Vagina (tissue), 2 donors: ENCODE measurements at regions not wholly inside any gene's neighbourhood (a gene's known extent, or its start where the extent isn't known, plus 50 kb on each side); places are given as distances from the start of the nearest gene placed in this dataset.

Experiments used
- POLR2A ChIP-seq, 2 donors: fragments of 450-650 bp; IDR thresholded peaks; one replicate each; pipeline ENCODE4 v1.6.1; 2017; ENCODE audit warnings: antibody characterized with exemption in 2 of 2, mild to moderate bottlenecking in 2 of 2, moderate library complexity in 2 of 2
- POLR2AphosphoS5 ChIP-seq, 2 donors: sonication (generic); formaldehyde crosslinking; IDR thresholded peaks; one replicate each; pipeline ENCODE4 v1.9.0; 2017; ENCODE audit warnings: antibody characterized with exemption in 2 of 2, mild to moderate bottlenecking in 2 of 2, low read depth in 1 of 2; ENCODE audit not compliant: insufficient read depth in 1 of 2
- TF ChIP-seq, protein P1 (sequence below), 3 experiments: fragments of 450-650 bp in 2 of 3; fragments of 200-600 bp in 1 of 3; sonication (generic) in 1 of 3; IDR thresholded peaks; one replicate each; pipeline ENCODE4 v1.5.1; 2017 to 2019; ENCODE audit warnings: antibody characterized with exemption in 3 of 3, mild to moderate bottlenecking in 2 of 3, moderate library complexity in 2 of 3

DNA sequence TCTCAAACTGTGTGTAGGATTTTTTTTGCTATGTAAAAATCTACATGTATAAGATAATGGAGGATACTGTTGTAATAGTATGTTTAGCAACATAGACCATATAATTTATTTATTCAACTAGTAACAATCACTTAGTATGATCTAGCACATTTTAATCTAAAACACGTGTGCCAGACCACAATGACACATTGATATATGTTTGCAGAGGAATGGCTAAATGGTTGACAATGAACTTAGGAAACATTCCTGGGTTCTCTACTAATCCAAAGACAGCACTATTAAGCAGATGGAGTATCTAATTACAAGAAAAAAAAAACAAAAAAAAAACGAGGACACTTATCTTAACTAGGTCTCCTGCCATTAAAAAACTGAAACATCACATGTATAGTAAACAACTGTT, 261.7 kb upstream of the PAPPA start:
- TF ChIP-seq POLR2A (IDR thresholded peaks at IDR 0.05) = no peak
- TF ChIP-seq, protein P1, sequence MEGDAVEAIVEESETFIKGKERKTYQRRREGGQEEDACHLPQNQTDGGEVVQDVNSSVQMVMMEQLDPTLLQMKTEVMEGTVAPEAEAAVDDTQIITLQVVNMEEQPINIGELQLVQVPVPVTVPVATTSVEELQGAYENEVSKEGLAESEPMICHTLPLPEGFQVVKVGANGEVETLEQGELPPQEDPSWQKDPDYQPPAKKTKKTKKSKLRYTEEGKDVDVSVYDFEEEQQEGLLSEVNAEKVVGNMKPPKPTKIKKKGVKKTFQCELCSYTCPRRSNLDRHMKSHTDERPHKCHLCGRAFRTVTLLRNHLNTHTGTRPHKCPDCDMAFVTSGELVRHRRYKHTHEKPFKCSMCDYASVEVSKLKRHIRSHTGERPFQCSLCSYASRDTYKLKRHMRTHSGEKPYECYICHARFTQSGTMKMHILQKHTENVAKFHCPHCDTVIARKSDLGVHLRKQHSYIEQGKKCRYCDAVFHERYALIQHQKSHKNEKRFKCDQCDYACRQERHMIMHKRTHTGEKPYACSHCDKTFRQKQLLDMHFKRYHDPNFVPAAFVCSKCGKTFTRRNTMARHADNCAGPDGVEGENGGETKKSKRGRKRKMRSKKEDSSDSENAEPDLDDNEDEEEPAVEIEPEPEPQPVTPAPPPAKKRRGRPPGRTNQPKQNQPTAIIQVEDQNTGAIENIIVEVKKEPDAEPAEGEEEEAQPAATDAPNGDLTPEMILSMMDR (IDR thresholded peaks at IDR 0.05) = no peak
- no peak for TF ChIP-seq POLR2AphosphoS5 (IDR thresholded peaks at IDR 0.05; ENCODE audit: insufficient read depth in 1 of 2, low read depth in 1 of 2)
